ENCODE measurements at regions not wholly inside any gene's neighbourhood (a gene's known extent, or its start where the extent isn't known, plus 50 kb on each side); places are given as distances from the start of the nearest gene placed in this dataset.
A peak's percentile ranks its signal among the peaks of the same experiment; 100 is the strongest.

DNA sequence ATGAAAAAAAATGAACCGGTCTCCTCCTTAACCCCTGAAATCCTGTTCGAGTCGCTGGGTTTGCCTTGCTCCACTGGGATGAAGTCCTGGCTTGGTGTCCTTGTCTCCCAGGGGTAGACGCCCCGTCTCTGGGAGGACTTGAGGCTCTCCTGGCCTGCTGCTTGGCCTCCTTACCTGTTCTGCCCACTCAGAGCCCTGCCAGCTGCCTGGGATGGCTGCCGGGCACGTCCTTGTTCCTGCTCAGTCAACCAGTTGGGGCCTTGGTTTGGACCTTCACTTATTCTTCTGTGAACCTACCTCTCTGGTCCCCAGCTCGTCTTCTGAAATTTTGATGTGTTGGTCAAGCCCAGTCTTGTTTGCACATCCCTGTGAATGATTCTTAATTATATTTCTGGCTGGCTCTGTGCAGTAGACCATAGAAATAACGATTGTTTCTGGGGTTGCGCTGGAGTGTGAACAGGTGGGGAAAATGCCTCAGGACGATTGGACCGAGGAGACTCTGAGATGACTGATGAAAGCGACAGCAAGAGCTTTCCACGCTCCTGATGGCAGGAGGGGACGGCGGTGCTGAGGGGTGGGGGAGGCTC lies 126.5 kb upstream of the ESR1 start:
- H3K4me3 ChIP-seq, result no peak overlapping the region
- H3K4me1 ChIP-seq (ENCODE audit: control insufficient read depth in 5 of 5, insufficient read depth in 5 of 5, low read length in 5 of 5), result peaks cover 0 to 8% (median 0%) of the 10 kb centered on the region in 5 donors
- no peak overlapping the region for H3K9ac ChIP-seq (ENCODE audit: insufficient read depth in 1 of 2, low read length in 2 of 2)
- ATAC-seq (ENCODE audit: insufficient read depth, low FRiP score) (no peak), DNase-seq (no peak)
- 83 to 87% methylated on average over 16 of the region's 16 CpGs for WGBS, 2 donors
- no peaks in the 10 kb centered on the region for H3K9me3 ChIP-seq (ENCODE audit: control insufficient read depth in 4 of 4, insufficient read depth in 3 of 4, low read length in 3 of 4)
- peaks cover 0 to 3% (median 0%) of the 10 kb centered on the region in 3 donors for H3K27me3 ChIP-seq (ENCODE audit: control insufficient read depth in 3 of 3, insufficient read depth in 3 of 3, low read length in 2 of 3)
- TF ChIP-seq CTCF (IDR thresholded peaks at IDR 0.05; ENCODE audit: control extremely low read depth, extremely low read depth), result no peak
- H3K36me3 ChIP-seq (ENCODE audit: control insufficient read depth in 4 of 4, insufficient read depth in 4 of 4, low read length in 4 of 4), result no peaks in the 10 kb centered on the region
- no peak overlapping the region for H3K27ac ChIP-seq (ENCODE audit: low read depth in 1 of 2, low read length in 1 of 2)

GRCh38 chr6:151681433-151682059 lies 125.9 kb upstream of the ESR1 start:
- 11 to 23% methylated on average over 23 of the region's 23 CpGs for WGBS, 2 donors
- TF ChIP-seq CTCF (IDR thresholded peaks at IDR 0.05; ENCODE audit: control extremely low read depth, extremely low read depth), result no peak
- Histone ChIP-seq H3K27ac (ENCODE audit: low read depth in 1 of 2, low read length in 1 of 2) (no peak overlapping the region), H3K36me3 (ENCODE audit: control insufficient read depth in 4 of 4, insufficient read depth in 4 of 4, low read length in 4 of 4) (no peaks in the 10 kb centered on the region), H3K27me3 (ENCODE audit: control insufficient read depth in 3 of 3, insufficient read depth in 3 of 3, low read length in 2 of 3) (peaks cover 0 to 3% (median 0%) of the 10 kb centered on the region in 3 donors), H3K9me3 (ENCODE audit: control insufficient read depth in 4 of 4, insufficient read depth in 3 of 4, low read length in 3 of 4) (no peaks in the 10 kb centered on the region), H3K9ac (ENCODE audit: insufficient read depth in 1 of 2, low read length in 2 of 2) (no peak overlapping the region), H3K4me3 (no peak overlapping the region), H3K4me1 (ENCODE audit: control insufficient read depth in 5 of 5, insufficient read depth in 5 of 5, low read length in 5 of 5) (peaks cover 0 to 8% (median 0%) of the 10 kb centered on the region in 5 donors)
- ATAC-seq (ENCODE audit: insufficient read depth, low FRiP score), result no peak
- DNase-seq, result peak in 2 of 3 donors; percentile 47 to 60

DNA sequence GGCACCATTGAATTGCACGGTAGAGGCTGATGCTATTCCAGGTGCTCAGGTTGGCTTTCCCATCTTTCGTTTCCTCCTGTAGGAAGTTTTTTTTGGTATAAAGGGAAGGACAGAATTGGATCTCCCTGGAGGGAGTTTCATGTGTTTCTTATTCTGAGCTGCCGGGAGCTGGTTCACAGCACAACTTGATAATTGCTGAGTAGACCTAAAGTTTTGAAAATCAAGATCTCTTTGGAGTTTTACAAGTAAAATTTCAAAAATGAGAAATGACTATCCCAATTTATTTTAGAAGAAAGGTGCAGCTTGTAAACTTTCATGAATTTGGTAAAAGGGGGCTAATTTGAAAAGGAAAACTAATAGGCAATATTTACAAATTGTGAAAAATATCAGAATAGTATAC lies 125.2 kb upstream of the ESR1 start:
- Histone ChIP-seq H3K9ac (ENCODE audit: insufficient read depth in 1 of 2, low read length in 2 of 2) (no peak overlapping the region), H3K36me3 (ENCODE audit: control insufficient read depth in 4 of 4, insufficient read depth in 4 of 4, low read length in 4 of 4) (no peaks in the 10 kb centered on the region), H3K27me3 (ENCODE audit: control insufficient read depth in 3 of 3, insufficient read depth in 3 of 3, low read length in 2 of 3) (peaks cover 0 to 3% (median 0%) of the 10 kb centered on the region in 3 donors), H3K9me3 (ENCODE audit: control insufficient read depth in 4 of 4, insufficient read depth in 3 of 4, low read length in 3 of 4) (no peaks in the 10 kb centered on the region), H3K4me1 (ENCODE audit: control insufficient read depth in 5 of 5, insufficient read depth in 5 of 5, low read length in 5 of 5) (peaks cover 0 to 8% (median 0%) of the 10 kb centered on the region in 5 donors), H3K27ac (ENCODE audit: low read depth in 1 of 2, low read length in 1 of 2) (no peak overlapping the region), H3K4me3 (no peak overlapping the region)
- 63 to 68% methylated on average over 3 of the region's 3 CpGs for WGBS, 2 donors
- ATAC-seq (ENCODE audit: insufficient read depth, low FRiP score) (no peak), DNase-seq (no peak)
- no peak for TF ChIP-seq CTCF (IDR thresholded peaks at IDR 0.05; ENCODE audit: control extremely low read depth, extremely low read depth)
